ENCODE measurements at regions not wholly inside any gene's neighbourhood (a gene's known extent, or its start where the extent isn't known, plus 50 kb on each side); places are given as distances from the start of the nearest gene placed in this dataset.
A peak's percentile ranks its signal among the peaks of the same experiment; 100 is the strongest.

GRCh38 chr2:238632181-238633060, 205.7 kb downstream of the ASB1 start:
- Histone ChIP-seq H3K4me1 (peaks cover 0 to 3% (median 0%) of the 10 kb centered on the region in 12 donors), H3K36me3 (no peaks in the 10 kb centered on the region), H3K9me3 (peaks cover 0 to 1% (median 0%) of the 10 kb centered on the region in 12 donors), H3K27ac (peak overlapping the region in 7 of 12 donors; percentile 5 to 71 (median 43)), H3K4me3 (no peak overlapping the region), H3K27me3 (no peaks in the 10 kb centered on the region)
- peak; percentile 52 to 91 (median 82) for ATAC-seq
- TF ChIP-seq POLR2A (IDR thresholded peaks at IDR 0.05), result no peak
- TF ChIP-seq, protein P1, sequence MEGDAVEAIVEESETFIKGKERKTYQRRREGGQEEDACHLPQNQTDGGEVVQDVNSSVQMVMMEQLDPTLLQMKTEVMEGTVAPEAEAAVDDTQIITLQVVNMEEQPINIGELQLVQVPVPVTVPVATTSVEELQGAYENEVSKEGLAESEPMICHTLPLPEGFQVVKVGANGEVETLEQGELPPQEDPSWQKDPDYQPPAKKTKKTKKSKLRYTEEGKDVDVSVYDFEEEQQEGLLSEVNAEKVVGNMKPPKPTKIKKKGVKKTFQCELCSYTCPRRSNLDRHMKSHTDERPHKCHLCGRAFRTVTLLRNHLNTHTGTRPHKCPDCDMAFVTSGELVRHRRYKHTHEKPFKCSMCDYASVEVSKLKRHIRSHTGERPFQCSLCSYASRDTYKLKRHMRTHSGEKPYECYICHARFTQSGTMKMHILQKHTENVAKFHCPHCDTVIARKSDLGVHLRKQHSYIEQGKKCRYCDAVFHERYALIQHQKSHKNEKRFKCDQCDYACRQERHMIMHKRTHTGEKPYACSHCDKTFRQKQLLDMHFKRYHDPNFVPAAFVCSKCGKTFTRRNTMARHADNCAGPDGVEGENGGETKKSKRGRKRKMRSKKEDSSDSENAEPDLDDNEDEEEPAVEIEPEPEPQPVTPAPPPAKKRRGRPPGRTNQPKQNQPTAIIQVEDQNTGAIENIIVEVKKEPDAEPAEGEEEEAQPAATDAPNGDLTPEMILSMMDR (IDR thresholded peaks at IDR 0.05), result no peak
- DNase-seq, result peak in 1 of 5 donors; percentile 69
- intact Hi-C loops (cut with DNase I), result no loop called here
- WGBS, 4 donors, result 80 to 83% (median 81%) methylated on average over 20 to 26 of the region's 26 CpGs

DNA sequence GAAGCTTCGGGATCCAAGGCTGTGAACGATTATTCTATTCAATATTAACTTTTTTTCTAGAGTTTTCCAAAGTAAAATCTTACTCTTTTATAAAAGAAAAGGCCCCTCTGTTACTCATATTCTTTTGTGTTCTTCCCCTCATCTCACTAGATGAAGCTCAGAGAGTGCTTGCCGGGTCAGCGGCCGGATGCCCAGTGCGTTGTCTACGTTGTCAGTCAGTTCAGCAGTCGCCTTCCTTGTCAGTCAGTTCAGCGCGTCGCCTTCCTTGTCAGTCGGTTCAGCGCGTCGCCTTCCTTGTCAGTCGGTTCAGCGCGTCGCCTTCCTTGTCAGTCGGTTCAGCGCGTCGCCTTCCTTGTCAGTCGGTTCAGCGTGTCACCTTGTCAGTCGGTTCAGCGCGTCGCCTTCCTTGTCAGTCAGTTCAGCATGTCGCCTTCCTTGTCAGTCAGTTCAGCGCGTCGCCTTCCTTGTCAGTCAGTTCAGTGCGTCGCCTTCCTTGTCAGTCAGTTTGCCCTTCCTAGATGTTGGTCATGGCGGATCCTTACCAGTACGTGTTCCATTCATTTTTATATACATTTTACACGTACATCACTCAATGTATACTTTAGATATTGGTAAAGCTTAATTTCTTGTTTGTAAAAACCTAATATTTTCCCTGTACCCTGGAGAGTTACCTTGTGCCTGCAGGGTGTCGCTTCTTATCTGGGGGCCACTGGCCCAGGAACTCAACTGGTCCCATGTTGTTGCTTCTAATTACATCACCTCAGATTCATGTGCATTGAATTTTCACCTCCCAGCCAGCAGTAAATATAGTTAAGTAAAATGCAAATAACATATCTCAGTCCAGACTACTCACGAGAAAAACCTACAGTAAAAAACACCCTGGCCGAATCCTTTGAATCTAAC, 206.9 kb downstream of the ASB1 start:
- Histone ChIP-seq H3K4me3 (no peak overlapping the region), H3K27ac (no peak overlapping the region), H3K36me3 (no peaks in the 10 kb centered on the region), H3K9me3 (no peaks in the 10 kb centered on the region), H3K4me1 (peaks cover 0 to 3% (median 0%) of the 10 kb centered on the region in 12 donors), H3K27me3 (no peaks in the 10 kb centered on the region)
- DNase-seq, result no peak
- no peak for ATAC-seq
- WGBS, 4 donors, result 81 to 91% (median 86%) methylated on average over 41 of the region's 41 CpGs
- TF ChIP-seq POLR2A (IDR thresholded peaks at IDR 0.05), result no peak
- TF ChIP-seq, protein P1 (IDR thresholded peaks at IDR 0.05), result no peak
- intact Hi-C loops (cut with DNase I), result no loop called here

DNA sequence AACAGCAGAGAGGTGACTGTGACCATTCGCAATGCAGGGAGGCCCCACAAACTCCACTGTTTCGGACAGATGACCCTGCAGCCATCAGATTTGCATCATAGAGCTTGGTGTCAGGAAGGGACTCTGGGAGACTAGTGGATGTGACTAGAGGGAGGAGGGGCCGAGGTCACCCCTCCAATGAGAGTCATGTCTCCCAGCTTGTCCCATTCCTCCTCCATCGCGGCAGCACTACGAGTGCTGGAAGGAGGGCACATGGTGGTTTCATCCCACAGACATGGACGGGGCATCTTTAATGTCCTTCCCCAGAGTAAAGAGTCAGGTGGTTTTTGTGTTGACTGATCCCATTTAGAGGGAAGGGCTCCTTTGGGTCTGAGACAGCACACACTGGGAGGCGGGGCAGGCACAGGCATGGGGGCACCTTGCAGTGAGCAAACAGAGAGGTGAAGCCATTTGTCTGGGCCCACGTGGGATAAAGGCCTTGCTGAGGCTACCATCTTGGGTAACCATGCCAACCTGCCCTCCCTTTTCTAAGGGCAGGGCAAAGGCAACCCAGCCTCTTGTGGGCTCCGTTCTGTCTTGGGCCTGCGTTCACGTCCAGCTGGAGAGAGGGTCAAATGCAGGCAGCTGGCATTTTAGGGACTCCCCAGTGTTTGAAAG, 208.1 kb downstream of the ASB1 start:
- no peaks in the 10 kb centered on the region for H3K27me3 ChIP-seq
- no peak for TF ChIP-seq POLR2A (IDR thresholded peaks at IDR 0.05)
- TF ChIP-seq, protein P1 (IDR thresholded peaks at IDR 0.05), result no peak
- no peak overlapping the region for H3K4me3 ChIP-seq
- ATAC-seq (no peak), DNase-seq (no peak)
- H3K4me1 ChIP-seq, result peaks cover 0 to 3% (median 0%) of the 10 kb centered on the region in 12 donors
- H3K27ac ChIP-seq, result no peak overlapping the region
- no peaks in the 10 kb centered on the region for H3K36me3 ChIP-seq
- WGBS, 4 donors, result 83 to 89% (median 87%) methylated on average over 11 to 12 of the region's 12 CpGs
- H3K9me3 ChIP-seq, result no peaks in the 10 kb centered on the region
- intact Hi-C loops (cut with DNase I), result no loop called here
